Skeletal muscle satellite cell (primary cell): ENCODE measurements at regions not wholly inside any gene's neighbourhood (a gene's known extent, or its start where the extent isn't known, plus 50 kb on each side); places are given as distances from the start of the nearest gene placed in this dataset.

Experiments
- H3K27me3 ChIP-seq: 2 replicates; pipeline ENCODE4 v1.7.0; 2013; ENCODE audit warnings: low read length; ENCODE audit not compliant: control insufficient read depth, insufficient read depth
- H3K36me3 ChIP-seq: 2 replicates; pipeline ENCODE4 v1.7.0; 2013; ENCODE audit warnings: mild to moderate bottlenecking, control low read depth, low read length; ENCODE audit not compliant: insufficient read depth
- H3K4me1 ChIP-seq: 2 replicates; pipeline ENCODE4 v1.7.0; 2013; ENCODE audit warnings: low read length; ENCODE audit not compliant: control insufficient read depth, insufficient read depth
- H3K4me2 ChIP-seq: 2 replicates; pipeline ENCODE4 v1.7.0; 2013; ENCODE audit warnings: mild to moderate bottlenecking, low read length
- H3K4me3 ChIP-seq: 2 replicates; pipeline ENCODE4 v1.7.0; 2013; ENCODE audit warnings: low read length
- H3K9ac ChIP-seq: 2 replicates; pipeline ENCODE4 v1.7.0; 2013; ENCODE audit warnings: mild to moderate bottlenecking, low read depth, low read length, moderate library complexity
- H3K9me3 ChIP-seq: replicated peaks from 2 replicates; pipeline ENCODE4 v1.7.0; 2013; ENCODE audit warnings: mild to moderate bottlenecking, control low read depth, low read length

GRCh38 chr5:74546796-74547195, 93.7 kb downstream of the ENC1 start:
- peaks cover 18% of the 10 kb centered on the region for H3K4me1 ChIP-seq
- H3K36me3 ChIP-seq = no peaks in the 10 kb centered on the region
- no peaks in the 10 kb centered on the region for H3K27me3 ChIP-seq

GRCh38 chr5:74544811-74545210, 95.7 kb downstream of the ENC1 start:
- Histone ChIP-seq H3K9me3 (no peaks in the 10 kb centered on the region), H3K9ac (no peak overlapping the region), H3K4me1 (peaks cover 18% of the 10 kb centered on the region), H3K27me3 (no peaks in the 10 kb centered on the region), H3K4me2 (no peak overlapping the region), H3K4me3 (no peak overlapping the region), H3K36me3 (no peaks in the 10 kb centered on the region)

More at GRCh38 chr5:74546796-74547195, 93.7 kb downstream of the ENC1 start:
- H3K4me3 ChIP-seq = no peak overlapping the region
- H3K4me2 ChIP-seq = no peak overlapping the region
- no peaks in the 10 kb centered on the region for H3K9me3 ChIP-seq
- H3K9ac ChIP-seq = no peak overlapping the region

GRCh38 chr5:74543162-74543995, 97.1 kb downstream of the ENC1 start:
- Histone ChIP-seq H3K4me2 (peak overlapping the region; percentile 74), H3K4me1 (peaks cover 21% of the 10 kb centered on the region), H3K4me3 (peak overlapping the region; percentile 33), H3K36me3 (no peaks in the 10 kb centered on the region), H3K27me3 (no peaks in the 10 kb centered on the region), H3K9ac (peak overlapping the region; percentile 55), H3K9me3 (no peaks in the 10 kb centered on the region)

GRCh38 chr5:74542482-74542881, 98.0 kb downstream of the ENC1 start:
- Histone ChIP-seq H3K9ac (no peak overlapping the region), H3K4me1 (peaks cover 24% of the 10 kb centered on the region)

GRCh38 chr5:74541381-74541781, 99.1 kb downstream of the ENC1 start:
- Histone ChIP-seq H3K4me1 (peaks cover 24% of the 10 kb centered on the region), H3K36me3 (no peaks in the 10 kb centered on the region), H3K4me3 (no peak overlapping the region), H3K9ac (no peak overlapping the region), H3K9me3 (no peaks in the 10 kb centered on the region), H3K27me3 (no peaks in the 10 kb centered on the region), H3K4me2 (no peak overlapping the region)

More at GRCh38 chr5:74542482-74542881, 98.0 kb downstream of the ENC1 start:
- no peaks in the 10 kb centered on the region for H3K9me3 ChIP-seq
- no peak overlapping the region for H3K4me3 ChIP-seq
- peak overlapping the region; percentile 74 for H3K4me2 ChIP-seq
- no peaks in the 10 kb centered on the region for H3K36me3 ChIP-seq
- no peaks in the 10 kb centered on the region for H3K27me3 ChIP-seq

GRCh38 chr5:74540622-74541021, 99.9 kb downstream of the ENC1 start:
- Histone ChIP-seq H3K4me3 (no peak overlapping the region), H3K9me3 (no peaks in the 10 kb centered on the region), H3K4me1 (peaks cover 24% of the 10 kb centered on the region), H3K4me2 (no peak overlapping the region), H3K27me3 (no peaks in the 10 kb centered on the region), H3K9ac (no peak overlapping the region), H3K36me3 (no peaks in the 10 kb centered on the region)

GRCh38 chr5:74539986-74540385, 100.5 kb downstream of the ENC1 start:
- Histone ChIP-seq H3K9me3 (no peaks in the 10 kb centered on the region), H3K4me3 (no peak overlapping the region), H3K27me3 (no peaks in the 10 kb centered on the region), H3K4me2 (no peak overlapping the region), H3K9ac (no peak overlapping the region), H3K4me1 (peaks cover 24% of the 10 kb centered on the region), H3K36me3 (no peaks in the 10 kb centered on the region)

GRCh38 chr5:74538206-74538661, 102.3 kb downstream of the ENC1 start:
- peaks cover 14% of the 10 kb centered on the region for H3K4me1 ChIP-seq
- H3K4me2 ChIP-seq = no peak overlapping the region
- H3K9me3 ChIP-seq = no peaks in the 10 kb centered on the region
- H3K4me3 ChIP-seq = no peak overlapping the region
- H3K27me3 ChIP-seq = no peaks in the 10 kb centered on the region
- no peak overlapping the region for H3K9ac ChIP-seq
- H3K36me3 ChIP-seq = no peaks in the 10 kb centered on the region

GRCh38 chr5:74536658-74537057, 103.9 kb downstream of the ENC1 start:
- Histone ChIP-seq H3K36me3 (no peaks in the 10 kb centered on the region), H3K9me3 (no peaks in the 10 kb centered on the region), H3K4me1 (peaks cover 5% of the 10 kb centered on the region), H3K9ac (no peak overlapping the region), H3K27me3 (no peaks in the 10 kb centered on the region), H3K4me3 (no peak overlapping the region), H3K4me2 (no peak overlapping the region)

GRCh38 chr5:74535926-74536325, 104.6 kb downstream of the ENC1 start:
- no peaks in the 10 kb centered on the region for H3K9me3 ChIP-seq
- no peak overlapping the region for H3K4me2 ChIP-seq
- H3K27me3 ChIP-seq = no peaks in the 10 kb centered on the region
- H3K36me3 ChIP-seq = no peaks in the 10 kb centered on the region
- peaks cover 5% of the 10 kb centered on the region for H3K4me1 ChIP-seq
- H3K9ac ChIP-seq = no peak overlapping the region
- no peak overlapping the region for H3K4me3 ChIP-seq

- no peak overlapping the region for H3K9ac ChIP-seq
- H3K4me1 ChIP-seq = peaks cover 5% of the 10 kb centered on the region
- H3K4me3 ChIP-seq = no peak overlapping the region
- H3K36me3 ChIP-seq = no peaks in the 10 kb centered on the region
- no peak overlapping the region for H3K4me2 ChIP-seq
- no peaks in the 10 kb centered on the region for H3K9me3 ChIP-seq
- H3K27me3 ChIP-seq = no peaks in the 10 kb centered on the region
Measured at GRCh38 chr5:74534397-74535129, 106.0 kb downstream of the ENC1 start.
